Left kidney (tissue), 1 donor: ENCODE measurements at regions not wholly inside any gene's neighbourhood (a gene's known extent, or its start where the extent isn't known, plus 50 kb on each side); places are given as distances from the start of the nearest gene placed in this dataset.
"Not testable (repeated sequence)": the region's sequence is repeated elsewhere in the genome, so short reads cannot be mapped to it uniquely, and the experiment has no call there.

ENCODE experiments used
- DNase-seq: peaks from one replicate; pipeline ENCODE4 v3.0.0-alpha.2; 2013

- DNase-seq: no peak
Observed at GRCh38 chr6:167547751-167548150, 222.9 kb downstream of the TTLL2 start.

GRCh38 chr6:167548451-167548850 is 223.6 kb downstream of the TTLL2 start:
- DNase-seq: no peak

DNA sequence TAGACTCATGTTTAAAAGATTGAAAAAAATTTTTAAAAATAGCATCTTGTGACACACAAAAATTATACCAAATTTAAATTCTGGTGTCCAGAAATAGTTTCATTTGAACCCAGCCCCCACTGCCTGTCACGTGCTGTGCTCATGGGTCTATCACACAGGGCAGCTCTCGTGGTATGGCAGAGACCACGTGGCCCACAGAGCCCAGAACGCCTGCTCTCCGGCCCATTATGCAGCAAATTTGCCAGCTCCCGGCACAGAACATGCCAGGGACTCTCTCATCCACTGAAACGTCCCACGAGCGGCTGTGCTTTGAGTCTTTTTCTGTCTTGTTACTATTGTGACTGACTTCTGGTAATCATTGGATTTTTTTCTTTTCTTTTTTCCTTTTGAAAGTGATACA is 224.3 kb downstream of the TTLL2 start:
- no peak for DNase-seq

GRCh38 chr6:167550941-167551627 is 226.2 kb downstream of the TTLL2 start:
- DNase-seq: no peak

DNA sequence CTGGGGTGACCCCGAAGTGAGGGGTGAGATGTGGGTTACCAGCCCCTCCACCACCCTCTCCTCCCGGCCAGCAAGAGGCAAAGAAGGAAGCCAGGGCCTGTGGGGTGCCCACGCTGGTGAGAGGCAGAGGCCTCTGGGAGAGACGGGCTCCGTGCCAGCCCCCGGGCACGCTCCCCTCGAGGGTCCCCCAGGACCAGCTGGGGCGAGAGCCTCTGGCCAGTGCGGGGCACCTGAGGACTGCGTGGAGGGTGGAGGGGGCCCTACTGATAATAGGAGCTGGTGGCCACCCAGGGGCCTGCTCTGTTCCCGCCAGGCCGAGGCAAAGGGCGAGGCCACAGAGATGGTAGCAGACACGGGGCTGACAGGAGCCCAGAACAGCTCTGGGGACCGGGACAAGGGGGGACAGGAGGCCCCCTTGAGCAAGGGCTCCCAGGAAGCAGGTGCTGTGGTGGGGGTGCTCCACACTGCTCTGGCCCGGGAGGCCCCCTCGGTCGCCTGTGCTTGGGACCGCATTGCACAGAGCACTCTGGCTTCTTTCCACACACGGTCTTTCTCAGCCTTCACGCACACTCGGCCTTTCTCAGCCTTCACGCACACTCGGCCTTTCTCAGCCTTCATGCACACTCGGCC is 226.9 kb downstream of the TTLL2 start:
- DNase-seq: no peak

GRCh38 chr6:167552258-167552630 is 227.4 kb downstream of the TTLL2 start:
- DNase-seq: no peak

GRCh38 chr6:167552961-167553735 is 228.3 kb downstream of the TTLL2 start:
- DNase-seq: no peak

GRCh38 chr6:167553736-167554119 is 228.8 kb downstream of the TTLL2 start:
- no peak for DNase-seq

GRCh38 chr6:167554854-167555253 is 230.0 kb downstream of the TTLL2 start:
- DNase-seq: no peak

- no peak for DNase-seq
Observed at GRCh38 chr6:167555836-167556235, 230.9 kb downstream of the TTLL2 start.

- no peak for DNase-seq
Observed at GRCh38 chr6:167557675-167558074, 232.8 kb downstream of the TTLL2 start.

GRCh38 chr6:167558246-167559177 is 233.6 kb downstream of the TTLL2 start:
- no peak for DNase-seq

DNA sequence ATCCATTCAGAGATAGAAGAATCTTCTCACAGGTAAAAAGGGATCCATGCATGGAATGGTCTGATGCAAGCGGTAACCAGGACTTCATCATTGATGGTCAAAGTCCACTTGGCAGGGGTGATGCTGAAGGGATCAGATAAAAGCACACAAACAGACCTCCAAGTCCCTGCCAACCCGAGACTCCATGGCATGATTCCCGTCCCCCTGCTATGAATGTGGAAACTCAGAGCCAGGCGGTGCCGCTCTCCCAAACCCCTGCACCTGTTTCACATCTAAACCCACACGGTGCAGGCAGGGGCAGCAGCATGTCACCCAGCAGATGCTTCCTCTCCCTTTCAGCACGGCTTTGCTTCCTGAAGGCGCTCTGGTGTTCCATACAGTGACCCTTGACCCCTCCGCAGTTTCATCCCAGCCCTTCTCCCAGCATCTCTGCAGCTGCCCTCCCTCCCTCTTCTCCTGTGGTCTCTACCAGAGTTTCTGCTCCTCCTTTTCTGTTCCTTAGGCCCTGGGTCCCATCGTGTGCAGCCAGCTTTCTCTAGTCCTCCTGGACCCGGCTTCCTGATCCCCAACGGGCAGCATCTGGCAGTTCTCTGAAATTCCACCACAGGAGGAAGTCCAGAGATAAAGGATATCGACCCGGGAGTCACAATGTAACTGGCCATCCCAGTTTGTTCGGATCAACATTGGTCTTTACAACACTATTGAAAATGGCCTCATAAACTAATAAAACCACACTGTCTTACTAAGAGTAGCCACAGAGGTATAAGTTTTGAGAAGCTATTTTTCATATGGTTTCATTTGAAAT is 235.0 kb downstream of the TTLL2 start:
- DNase-seq: no peak

GRCh38 chr6:167560673-167561569 is 236.0 kb downstream of the TTLL2 start:
- DNase-seq: no peak

- DNase-seq: not testable (repeated sequence)
Observed at GRCh38 chr6:167562862-167563261, 238.0 kb downstream of the TTLL2 start.

DNA sequence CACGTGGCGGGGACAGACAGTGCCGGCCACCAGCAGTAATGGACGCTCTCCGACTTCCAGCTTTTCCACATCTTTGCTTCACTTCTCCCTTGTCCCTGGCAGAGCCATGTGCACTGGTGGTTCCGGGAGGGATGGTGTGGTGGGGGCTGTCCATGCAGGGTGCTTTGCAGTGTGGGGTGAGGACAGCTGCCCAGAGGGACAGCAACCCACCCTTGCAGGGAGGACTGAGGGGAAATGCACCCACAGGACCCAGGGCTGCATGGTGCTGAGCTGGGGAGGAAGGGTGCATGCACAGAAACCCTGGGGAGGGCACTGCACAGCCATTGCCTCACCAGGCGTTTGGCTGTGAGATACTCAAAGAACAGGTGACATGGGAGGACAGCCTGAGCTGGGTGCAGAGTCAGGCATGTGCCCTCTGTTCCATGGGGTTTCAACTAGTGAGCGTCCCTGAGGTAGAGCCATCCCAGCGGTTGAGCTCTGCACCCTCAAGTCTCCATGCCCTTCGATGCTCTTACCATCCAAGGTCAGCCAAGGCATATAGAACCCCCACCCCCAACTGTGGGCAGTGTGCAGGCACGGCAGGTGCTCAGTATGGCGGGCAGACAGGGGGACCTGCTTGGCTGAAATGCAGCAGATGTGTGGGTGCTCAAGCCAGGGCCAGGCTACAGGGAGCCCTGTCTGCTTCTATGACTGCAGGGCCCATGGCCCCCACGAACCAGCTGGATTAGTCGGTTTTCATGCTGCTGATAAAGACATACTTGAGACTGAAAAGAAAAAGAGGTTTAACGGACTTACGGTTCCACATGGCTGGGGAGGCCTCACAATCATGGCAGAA is 239.7 kb downstream of the TTLL2 start:
- DNase-seq: no peak

GRCh38 chr6:167565388-167565787 is 240.5 kb downstream of the TTLL2 start:
- no peak for DNase-seq

DNA sequence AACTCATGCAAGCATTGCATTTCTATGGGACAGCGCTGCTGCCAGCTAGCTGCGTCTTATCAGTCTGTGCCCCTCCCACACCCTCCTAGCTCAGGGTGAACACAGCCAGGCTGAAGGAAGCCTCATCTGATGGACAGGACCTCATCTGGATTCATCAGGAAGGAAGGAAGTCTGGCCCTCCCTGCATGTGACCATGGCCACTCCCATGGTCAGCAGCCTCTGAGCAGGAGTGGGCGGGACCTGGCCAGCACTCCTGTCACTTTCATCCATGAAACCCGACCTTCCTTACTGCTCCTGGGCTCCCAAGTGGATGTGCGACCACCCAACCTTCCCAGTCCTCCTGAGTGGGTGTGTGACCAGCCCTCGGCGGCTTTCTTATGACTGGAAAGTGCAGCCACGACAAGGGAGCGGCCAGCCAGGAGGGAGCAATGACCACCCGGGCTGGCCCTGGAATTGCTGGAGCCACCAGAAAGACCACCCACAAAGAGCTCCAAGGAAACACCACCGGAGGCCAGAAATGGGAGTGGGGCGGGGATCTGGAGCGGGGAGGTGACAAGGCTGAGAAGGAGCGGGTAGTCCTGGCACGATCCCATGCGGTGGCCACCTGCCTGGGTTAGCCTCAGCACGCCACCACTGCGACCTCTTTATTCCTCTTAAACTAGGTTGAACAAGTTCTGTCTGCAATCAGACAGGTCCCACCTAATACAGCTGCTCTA is 241.2 kb downstream of the TTLL2 start:
- no peak for DNase-seq

DNA sequence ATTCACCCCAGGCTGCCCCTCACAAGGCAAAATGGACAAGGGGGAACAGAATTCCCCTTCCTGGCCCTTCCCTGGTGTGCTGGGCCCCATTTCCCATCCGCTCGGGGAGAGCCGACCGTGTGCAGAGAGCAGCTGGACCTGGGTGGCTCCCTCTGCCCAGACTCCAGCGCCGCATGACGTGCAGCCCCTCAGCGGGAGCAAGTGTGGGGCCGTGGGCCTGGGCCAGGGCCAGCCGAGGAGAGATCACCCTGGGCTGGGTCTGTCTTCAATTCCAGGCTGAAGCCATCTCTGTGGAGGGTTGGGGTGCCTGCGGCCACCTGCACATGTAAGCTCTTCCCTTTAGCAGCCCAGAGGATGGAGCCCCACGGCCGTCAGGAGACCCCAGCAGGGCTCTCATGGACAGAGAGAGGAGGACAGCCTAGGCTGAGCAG is 241.8 kb downstream of the TTLL2 start:
- no peak for DNase-seq
